ENCODE measurements at regions not wholly inside any gene's neighbourhood (a gene's known extent, or its start where the extent isn't known, plus 50 kb on each side); places are given as distances from the start of the nearest gene placed in this dataset.

DNA sequence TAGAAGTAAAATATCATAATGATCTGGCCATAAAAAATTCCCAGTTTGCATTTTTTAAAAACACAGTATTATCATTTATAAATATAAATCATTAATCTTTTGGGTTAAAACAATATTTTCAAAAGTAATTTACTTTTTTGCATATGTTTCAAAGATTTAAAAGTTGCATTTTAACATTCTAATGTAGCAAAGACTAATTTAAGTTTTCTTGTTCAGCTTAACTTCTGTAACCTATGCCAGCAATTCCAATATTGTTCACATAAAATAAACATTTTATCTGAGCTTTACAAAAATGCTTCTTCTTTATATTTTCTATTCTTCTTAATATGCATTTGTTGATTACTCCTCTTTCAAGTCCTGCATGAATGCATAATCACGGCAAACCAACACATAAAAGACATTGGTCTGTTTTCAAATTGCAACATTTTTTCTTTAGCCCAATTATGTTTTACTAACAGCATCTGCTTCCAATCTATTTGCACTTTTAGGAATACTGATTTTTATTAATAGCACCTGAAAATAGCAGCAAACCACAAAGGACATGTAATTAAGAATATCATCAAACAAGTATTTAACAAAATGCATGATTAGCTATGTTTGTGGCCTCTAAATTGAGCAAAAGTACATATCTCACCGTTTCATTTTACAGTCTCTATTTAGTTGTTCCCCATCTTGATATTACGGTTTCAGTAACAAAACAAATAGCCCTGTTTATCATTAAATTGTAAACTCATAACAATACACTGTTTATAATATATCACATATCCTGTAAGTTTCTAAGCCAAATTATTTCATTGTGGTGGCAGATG is 286.9 kb upstream of the NFE2L3 start:
- DNase-seq, result no peak

DNA sequence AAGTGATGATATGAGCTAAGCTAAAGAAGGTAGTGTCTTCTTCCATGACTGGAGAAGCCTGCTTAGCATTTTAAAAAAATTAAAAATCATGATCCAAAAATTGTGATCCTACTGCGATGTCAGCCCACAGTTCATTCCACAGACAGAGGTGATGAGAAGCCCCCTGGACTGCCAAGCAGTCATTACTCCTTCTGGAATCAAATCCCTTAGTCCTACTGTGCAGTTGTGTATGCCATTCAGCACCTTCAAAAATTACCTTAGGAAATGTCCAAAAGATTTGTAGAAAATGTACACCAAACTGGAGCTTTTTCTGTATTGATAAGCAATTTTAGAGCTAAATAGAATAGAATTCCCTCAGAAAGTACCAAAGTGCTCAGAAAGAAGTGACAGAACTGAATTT is 283.5 kb upstream of the NFE2L3 start:
- DNase-seq, result no peak

DNA sequence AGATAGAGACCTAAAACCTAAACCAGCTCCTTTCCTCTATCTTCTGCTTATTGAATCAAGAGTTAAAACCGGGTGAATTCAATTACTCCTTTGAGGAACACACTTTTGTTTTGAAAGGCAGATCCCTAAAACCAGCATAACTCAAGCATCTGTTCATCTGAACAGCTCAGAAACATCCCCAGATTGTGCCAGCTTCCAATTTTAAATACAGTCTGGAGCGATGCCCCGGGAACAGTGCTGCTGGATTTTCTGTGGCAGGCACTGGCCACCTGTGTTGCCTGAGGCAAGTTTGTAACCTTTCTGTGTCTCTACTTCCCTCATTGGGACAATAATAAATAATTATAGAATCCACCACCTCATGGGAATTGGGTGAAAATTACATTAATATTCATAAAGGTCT is 281.4 kb upstream of the NFE2L3 start:
- no peak for DNase-seq

DNA sequence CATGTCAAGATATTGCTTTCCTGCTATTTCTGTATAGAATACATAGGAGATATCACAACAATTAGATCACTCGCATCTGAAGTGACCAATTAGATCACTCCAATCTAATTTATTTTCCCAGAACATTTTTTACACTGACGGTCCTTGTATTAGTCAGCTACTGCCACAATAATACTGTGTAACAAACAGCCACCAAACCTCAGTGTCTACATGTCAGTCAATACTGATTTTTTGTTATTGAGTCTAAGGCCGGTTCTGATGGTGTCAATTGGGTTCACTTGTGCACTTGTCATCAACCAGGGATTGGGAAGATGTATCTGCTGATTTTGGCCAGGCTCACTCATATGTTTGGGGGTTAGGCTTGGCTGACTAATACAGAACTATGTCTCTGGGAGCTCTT is 275.9 kb upstream of the NFE2L3 start:
- no peak for DNase-seq

DNA sequence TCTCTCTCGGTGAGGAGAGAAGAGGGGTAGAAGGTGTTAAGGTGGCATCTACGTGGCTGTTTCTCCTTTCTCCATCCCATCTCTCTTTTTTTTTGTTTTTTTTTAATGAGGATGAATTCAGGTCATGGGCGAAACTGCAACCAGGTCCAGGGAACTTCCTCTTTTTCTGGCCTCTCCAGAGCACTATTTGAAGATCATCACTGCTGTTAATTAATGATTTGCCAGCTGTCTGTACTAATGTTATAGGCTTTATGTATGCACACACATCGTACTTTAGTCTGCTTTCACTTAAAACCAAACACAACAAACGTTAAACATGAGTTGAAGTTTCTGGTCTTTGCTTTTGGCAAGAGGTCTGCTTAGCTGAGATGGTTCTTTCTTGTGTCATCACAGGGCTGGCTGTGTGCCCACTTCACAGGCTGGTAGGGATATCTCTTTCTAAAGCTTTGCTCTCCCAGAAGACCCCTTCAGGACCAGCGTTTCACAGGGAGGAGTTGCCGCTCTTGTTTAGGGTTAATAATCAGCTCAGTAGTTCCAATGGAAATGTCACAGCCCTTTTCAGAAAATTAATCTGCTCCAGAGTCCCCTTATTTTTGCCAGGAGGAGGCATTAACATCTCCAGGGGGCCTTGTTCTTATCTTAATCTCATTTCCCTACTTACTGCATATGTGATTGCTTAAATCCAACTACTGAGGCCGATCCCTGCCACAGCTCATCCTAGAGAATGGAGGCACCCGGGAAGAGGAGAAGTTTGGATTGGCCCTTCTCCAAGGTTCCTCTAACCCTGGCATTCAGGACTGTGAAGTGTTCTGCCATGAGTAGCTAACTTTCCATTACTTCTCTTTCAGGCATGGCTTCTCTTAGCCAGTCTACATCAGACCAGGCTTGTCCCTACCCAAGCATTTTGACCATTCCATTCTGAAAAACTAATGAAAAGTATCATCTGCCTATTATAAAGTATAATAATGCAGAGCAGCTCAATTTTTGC is 273.9 kb upstream of the NFE2L3 start:
- DNase-seq, result no peak

DNA sequence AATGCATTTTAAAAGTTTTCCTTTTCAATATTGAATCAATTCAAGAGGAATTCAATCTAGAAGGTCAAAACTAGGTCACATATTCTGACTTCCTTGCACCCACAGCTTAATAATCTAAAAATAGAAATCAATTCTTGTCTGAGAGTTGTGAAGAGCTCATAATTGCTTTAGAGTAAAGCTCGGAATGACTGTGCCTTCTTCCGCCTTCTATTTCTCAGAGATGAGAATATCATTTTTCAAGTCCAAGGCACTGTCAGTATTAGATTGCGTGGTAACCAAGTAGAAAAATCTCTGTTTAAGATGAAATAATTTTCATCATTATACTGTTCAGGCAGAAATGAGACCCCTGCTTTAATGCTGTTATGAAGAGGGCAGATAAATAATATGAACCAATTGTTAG is 272.2 kb upstream of the NFE2L3 start:
- DNase-seq, result no peak

DNA sequence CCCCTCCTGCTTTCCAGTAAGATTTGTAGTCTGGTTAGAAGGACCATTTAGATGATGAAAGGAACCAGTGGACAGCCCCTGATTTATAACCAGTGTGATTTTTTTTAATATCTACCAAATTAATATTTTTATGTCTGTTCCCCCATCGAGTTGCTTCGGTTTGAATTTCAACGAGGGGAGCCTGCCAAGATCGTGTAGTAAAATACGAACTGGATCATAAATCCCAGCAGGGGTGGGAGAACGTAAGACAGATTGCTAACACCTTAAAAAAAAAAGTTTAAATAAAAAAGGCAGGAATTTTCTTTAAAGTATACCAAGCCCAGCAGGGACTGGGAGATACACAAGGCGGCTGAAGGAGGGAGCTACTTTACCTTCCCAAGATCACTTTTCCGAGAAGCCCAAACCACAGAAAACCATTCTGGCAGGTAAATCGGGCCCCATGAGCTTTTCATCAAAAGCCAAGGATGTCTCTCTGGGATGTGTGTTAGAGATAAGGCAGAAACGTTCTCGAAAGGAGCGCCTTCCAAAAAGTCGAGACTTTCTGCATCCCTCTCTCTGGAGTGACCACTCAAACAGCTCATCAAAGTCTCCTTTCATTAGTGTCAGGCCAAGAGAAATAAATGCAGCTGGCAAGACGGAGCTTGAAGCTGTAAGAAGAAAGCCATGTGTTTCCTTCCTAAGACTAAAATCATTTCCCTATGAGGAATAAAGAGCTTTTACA is 270.5 kb upstream of the NFE2L3 start:
- no peak for DNase-seq

DNA sequence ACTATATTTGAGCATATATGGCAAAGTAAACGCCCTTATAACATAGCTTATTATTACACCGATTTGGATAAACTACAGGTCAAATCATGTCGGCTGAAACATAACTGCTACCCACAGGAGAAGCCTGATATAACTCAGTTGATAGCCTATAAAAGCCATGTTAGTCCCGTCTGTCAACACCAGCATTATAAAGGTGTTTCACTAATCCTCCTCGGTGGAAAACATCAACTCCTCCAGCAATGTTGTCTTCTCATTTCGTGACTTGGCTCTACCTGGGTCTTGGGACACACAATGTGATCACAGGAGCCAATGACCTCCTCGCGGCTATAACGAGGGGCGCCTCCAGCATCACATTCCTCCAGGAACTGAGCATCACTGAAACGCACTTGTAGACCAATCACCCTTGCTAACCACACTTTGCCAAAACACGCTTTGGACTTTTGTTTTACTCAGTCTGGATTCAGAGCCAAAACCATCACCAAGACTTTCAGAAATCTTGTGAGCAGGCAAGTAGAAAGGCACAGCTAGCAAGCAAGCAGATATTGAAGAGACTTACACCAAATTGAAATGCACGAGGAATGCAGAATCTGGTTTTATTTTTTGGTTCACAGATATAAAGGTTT is 269.7 kb upstream of the NFE2L3 start:
- DNase-seq, result no peak

DNA sequence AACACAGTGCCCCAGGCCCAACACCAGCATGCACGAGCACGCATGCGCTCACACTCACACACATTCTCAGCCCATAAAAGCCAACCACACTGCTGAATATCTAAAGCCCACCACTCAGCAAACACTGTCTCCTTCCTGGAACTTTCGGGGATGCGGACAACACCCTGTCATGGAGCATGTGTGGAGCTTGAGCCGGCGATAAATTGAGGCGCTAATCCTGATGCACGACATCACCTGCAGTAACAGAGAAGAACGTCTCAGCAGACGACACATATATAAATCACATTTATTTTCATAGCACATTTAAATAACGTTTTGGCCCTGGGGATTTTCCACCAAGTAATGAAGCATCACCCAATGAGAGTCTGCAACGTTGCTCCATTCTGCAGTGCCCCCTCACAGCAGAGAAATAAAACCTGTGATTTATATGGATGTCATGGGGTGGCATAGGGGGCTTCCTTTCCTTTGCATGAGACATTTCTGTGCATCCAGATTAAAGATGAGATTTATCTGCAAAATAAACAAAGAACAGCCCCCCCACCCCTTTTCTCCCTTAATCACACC is 267.7 kb upstream of the NFE2L3 start:
- no peak for DNase-seq

DNA sequence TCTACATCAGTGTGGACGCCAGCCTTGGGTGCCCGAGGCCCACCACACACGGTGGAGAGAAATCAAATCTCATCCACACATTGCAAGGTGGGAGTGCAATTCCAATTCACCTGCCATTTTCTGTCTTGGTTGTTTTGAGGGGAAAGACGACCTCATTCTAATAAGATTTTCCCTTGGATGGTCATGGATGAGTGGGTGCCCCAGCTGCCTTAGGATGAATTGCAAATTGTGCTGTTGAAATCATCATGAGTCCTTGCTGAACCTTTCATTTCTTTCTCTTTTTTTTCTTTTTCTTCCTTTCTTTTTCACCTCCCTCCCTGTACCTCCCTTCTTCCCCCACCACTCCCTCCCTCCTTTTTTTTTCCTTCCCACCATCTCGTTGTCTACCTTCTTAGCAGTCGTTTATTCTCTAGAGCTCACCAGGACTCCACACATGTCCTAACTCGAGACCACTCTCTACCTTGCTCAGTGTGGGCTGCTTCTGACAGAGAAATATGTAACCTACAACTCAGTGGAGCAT is 266.9 kb upstream of the NFE2L3 start:
- DNase-seq, result no peak

DNA sequence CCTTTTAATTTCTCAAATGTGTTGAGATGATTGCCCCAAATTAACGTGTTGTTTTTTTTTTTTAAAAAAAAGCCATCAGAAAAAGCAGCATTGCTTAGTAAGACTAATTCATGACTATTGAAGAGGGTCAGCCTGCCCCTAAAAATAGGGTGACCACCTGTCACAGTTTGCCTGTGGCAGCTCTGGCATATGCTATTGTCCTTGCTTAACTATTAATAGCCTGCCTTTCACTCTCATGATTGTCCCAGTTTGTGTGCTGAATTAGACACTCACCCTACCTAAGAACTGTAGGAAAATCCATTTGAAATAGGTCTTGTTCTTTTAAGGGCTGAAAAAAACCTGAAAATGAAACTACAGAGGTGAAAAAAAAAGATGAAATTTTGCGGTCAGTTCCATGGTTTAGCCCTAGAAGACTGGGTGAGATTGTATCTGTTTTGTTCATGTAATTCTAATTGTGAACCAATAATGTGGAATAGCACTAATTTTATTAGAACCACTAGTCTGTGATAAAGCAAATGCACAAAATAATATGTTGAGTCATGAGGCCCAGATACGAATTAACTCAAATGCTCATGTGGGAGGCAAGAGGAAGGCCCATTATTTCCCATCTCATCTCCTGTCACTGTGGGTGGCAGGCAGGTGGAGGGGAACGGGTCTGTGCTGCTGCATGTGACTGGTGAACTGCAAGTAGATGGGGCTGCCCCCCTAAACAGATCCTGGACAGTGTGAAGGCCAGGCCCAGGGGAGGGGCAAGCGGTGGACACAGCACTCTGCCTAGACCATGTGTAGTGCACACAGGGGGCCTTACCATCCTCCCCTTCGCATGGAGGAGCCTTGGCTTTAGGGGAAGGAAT is 265.4 kb upstream of the NFE2L3 start:
- no peak for DNase-seq

DNA sequence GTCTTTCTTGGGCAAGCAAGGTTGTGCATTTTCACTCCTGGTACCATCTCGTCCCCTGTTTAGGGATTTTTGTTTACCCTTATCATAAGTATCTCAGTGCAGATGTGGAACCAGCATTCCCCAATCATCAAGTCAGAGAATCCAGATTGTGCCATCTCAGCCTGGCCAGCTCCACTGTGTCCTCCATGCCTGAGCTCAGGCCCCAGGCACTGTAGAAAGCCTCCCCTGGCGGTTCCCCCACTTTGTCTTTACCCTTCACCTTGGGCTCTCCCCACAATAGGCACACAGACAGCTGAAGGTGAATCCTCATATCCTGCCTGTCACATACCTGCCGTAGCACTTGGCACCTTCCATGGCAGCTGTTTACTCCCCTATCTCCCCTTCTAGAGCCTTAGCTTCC is 264.7 kb upstream of the NFE2L3 start:
- DNase-seq, result no peak

DNA sequence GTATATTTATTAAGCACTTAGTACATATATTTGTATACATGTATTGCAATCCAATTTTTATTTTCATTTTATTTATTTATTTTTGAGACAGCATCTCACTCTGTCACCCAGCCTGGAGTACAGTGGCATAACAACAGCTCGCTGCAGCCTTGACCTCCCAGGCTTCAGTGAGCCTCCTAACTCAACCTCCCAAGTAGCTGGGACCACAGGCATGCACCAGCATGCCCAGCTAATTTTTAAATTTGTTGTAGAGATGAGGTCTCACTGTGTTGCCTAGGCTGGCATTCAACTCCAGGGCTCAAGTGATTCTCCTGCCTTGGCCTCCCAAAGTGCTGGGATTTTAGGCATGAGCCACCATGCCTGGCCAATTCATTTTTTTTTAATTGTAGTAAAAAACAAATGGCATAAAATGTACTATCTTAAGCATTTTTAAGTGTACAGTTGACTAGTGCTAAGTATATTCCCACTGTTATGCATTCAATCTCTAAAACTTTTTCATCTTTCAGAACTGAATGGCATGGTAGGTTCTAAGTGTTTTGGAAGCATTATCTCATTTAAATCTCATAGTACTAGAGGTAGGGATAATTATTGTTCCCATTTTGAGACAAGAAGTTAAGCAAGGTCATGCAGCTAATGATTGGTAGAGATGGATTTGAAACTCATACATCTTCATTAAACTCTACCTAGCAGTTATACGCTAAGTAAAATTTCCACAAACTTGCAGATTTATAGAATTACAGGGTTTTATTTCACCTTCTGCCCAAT is 264.0 kb upstream of the NFE2L3 start:
- no peak for DNase-seq

DNA sequence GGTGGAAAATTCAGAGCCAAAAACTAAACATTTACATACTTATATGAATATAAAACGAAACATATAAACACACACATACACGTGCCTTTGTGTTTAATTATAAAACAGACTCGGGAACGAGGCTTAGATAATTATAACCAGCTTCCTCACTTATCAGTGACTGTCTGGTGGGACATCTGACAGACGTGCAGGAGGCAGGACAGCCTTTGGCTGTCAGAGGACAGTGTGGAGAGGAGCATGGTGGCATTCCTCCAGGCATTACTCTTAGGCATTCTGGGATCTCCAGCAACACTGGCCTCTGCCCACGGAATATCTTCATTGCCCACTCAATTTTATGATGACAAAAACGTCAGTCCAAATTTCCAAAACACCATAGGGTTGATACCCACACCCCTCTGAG is 262.2 kb upstream of the NFE2L3 start:
- DNase-seq, result no peak

DNA sequence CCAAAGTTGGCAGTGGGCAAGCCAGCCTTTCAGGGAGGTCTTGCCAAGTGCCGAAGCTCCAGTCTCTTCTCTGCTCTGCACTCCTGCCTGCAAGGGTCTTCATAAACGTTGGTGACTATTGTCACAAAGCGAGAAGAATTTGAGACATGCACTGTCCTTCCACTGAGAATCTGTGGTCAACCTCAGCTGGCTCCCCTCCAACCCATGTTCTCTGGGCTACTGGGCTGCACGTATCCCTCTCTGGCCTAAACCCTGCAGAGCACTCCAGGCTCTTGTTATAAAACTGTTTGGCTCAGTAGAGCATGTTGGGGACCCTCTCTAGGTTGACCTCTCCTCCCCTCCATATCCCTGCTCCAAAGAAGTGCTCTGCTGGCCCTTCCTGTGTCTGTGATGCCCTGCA is 260.4 kb upstream of the NFE2L3 start:
- DNase-seq, result no peak

DNA sequence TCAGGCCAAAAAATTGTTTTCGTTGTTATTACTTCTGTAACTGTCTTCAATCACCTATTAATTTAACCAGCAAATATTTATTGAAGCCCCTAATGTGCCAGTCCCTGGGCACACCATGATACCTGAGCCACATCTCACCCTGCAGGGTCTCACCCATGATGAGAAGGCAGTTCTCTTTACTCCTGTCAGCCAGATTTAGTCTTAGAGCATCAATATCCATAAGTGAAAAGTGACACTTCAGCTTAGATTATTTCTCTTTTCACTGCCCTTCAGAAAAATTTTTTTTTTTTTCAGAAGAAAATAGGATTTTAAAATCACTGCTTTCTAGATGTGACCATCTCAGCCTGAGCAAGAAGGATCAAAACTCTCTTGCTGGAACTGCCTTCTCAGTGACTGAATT is 258.6 kb upstream of the NFE2L3 start:
- no peak for DNase-seq

DNA sequence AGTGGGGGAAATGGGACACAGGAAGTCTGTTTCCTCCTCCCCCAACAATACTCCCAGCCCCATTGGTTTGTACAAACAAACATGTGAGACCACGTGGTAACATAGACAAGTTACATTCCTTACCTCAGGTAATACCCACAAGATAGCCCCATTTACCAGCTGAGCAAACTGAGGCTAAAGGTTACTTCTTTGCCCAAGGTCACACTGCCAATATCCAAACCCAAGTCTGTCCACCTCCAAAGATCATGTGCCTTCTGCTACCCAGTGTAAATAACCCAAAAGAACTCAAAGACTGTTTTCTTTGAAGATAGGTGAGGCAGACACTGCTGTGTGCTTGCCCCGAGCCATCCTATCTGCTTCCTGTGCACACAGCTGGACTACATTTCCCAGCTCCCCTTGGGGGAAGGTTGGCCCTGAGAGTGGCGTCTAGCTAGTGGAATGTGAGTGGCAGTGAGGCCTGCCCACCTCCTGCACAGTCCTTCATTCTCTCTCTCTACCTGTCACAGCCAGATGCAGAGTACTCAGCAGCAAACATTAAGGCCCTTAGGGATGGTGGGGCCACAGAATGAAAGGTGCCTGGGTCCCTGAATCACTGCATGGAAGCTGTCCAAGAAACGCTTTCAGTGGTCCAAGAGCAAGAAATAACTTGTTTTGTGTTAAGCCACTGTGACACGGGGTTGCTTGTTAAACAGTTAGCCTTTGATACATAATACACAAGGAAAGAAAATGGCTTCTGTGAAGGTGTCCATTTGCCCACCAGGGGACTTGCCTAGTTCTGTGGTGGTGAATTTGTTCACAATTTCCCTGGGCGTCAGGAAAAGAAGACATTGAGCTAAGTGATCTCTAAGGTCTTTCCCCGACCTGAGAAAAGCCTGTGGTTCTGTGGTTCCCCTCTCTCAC is 257.7 kb upstream of the NFE2L3 start:
- no peak for DNase-seq

DNA sequence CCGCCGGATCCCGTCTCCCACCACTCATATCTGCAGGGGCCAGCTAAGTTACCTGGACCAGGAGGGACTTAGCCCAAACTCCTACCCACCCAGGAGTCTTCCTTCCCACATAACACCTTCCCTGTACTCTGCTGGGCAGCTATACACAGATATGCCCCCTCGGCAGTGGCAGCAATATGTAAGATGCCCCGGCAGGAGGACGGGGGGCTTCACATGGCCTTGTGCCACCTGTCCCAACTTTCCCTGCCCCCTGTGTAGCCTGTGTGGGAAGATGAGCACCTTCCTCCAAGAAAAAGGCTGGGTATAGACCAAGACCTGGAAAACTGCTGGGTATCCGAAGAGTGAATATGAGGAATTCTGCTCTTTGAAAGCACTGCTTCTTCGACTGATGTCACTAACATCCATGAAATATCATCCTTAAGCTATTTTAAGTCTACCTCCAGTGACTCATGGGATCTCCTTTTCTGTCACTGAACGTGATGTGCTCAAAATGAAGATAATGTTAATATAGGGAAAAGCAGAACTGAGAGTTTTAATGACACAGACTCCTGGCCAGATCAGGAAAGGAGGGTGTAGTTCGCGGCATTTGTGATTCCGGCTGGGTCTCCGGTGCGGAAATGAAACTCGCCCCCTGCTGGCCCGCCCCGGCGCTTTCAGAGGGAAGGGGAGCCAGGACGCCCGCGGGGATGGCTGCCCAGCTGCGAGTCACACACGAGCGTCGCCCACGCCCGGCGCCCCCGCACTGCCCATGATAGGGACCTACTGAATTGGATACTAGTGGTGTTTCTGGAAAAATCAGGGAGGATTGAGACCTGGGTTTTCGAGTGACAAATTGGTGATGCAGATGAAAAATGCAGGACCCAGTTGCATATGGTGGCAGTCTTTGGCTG is 256.9 kb upstream of the NFE2L3 start:
- no peak for DNase-seq
